ENCODE measurements at regions not wholly inside any gene's neighbourhood (a gene's known extent, or its start where the extent isn't known, plus 50 kb on each side); places are given as distances from the start of the nearest gene placed in this dataset.

GRCh38 chr5:91684625-91685024, 301.5 kb upstream of the ARRDC3 start:
- intact Hi-C loops (cut with DNase I, micrococcal nuclease), result no loop called here

GRCh38 chr5:91670563-91670962, 287.4 kb upstream of the ARRDC3 start:
- CTCF ChIA-PET, result no interaction called here
- H3K4me1 Mint-ChIP-seq, result no peaks in the 10 kb centered on the region
- H3K36me3 Mint-ChIP-seq (ENCODE audit: low read depth), result no peaks in the 10 kb centered on the region
- no peaks in the 10 kb centered on the region for H3K9me3 Mint-ChIP-seq (ENCODE audit: low read depth)
- DNase-seq, result no peak
- intact Hi-C loops (cut with DNase I, micrococcal nuclease), result no loop called here
- ATAC-seq, result no peak
- no peaks in the 10 kb centered on the region for H3K27me3 Mint-ChIP-seq
- H3K4me3 Mint-ChIP-seq, result no peak overlapping the region
- POLR2A ChIA-PET, result no interaction called here
- no peak overlapping the region for H3K27ac Mint-ChIP-seq

More at GRCh38 chr5:91684625-91685024, 301.5 kb upstream of the ARRDC3 start:
- Mint-ChIP-seq H3K9me3 (ENCODE audit: low read depth) (no peaks in the 10 kb centered on the region), H3K36me3 (ENCODE audit: low read depth) (no peaks in the 10 kb centered on the region), H3K4me1 (no peaks in the 10 kb centered on the region), H3K27ac (no peak overlapping the region), H3K27me3 (no peaks in the 10 kb centered on the region), H3K4me3 (no peak overlapping the region)
- ChIA-PET CTCF (interaction anchor here (0.6 to 0.8 kb wide), 2 partner anchors 42 to 1295 kb away, joined by 3 read pairs; no protein-coding TSS in a partner anchor), POLR2A (no interaction called here)
- DNase-seq (no peak), ATAC-seq (no peak)

- Mint-ChIP-seq H3K27ac (no peak overlapping the region), H3K36me3 (ENCODE audit: low read depth) (no peaks in the 10 kb centered on the region), H3K4me3 (no peak overlapping the region), H3K9me3 (ENCODE audit: low read depth) (no peaks in the 10 kb centered on the region), H3K4me1 (no peaks in the 10 kb centered on the region), H3K27me3 (no peaks in the 10 kb centered on the region)
- intact Hi-C loops (cut with DNase I, micrococcal nuclease), result no loop called here
- ChIA-PET POLR2A (no interaction called here), CTCF (no interaction called here)
- ATAC-seq, result no peak
- no peak for DNase-seq
Measured at GRCh38 chr5:91670122-91670521, 287.0 kb upstream of the ARRDC3 start.

GRCh38 chr5:91668261-91668660, 285.1 kb upstream of the ARRDC3 start:
- Mint-ChIP-seq H3K27ac (no peak overlapping the region), H3K4me1 (no peaks in the 10 kb centered on the region), H3K27me3 (no peaks in the 10 kb centered on the region), H3K9me3 (ENCODE audit: low read depth) (no peaks in the 10 kb centered on the region), H3K4me3 (no peak overlapping the region), H3K36me3 (ENCODE audit: low read depth) (no peaks in the 10 kb centered on the region)
- DNase-seq (no peak), ATAC-seq (no peak)
- intact Hi-C loops (cut with DNase I, micrococcal nuclease), result no loop called here
- ChIA-PET POLR2A (no interaction called here), CTCF (no interaction called here)

- intact Hi-C loops (cut with DNase I, micrococcal nuclease), result no loop called here
- no peak overlapping the region for H3K4me3 Mint-ChIP-seq
- ATAC-seq, result no peak
- H3K27me3 Mint-ChIP-seq, result peaks cover 4% of the 10 kb centered on the region
- CTCF ChIA-PET, result interaction anchor here (6.5 kb wide), 1 partner anchor 10 kb away, joined by 28 read pairs; no protein-coding TSS in a partner anchor
- POLR2A ChIA-PET, result no interaction called here
- peaks cover 25% of the 10 kb centered on the region for H3K9me3 Mint-ChIP-seq (ENCODE audit: low read depth)
- no peaks in the 10 kb centered on the region for H3K36me3 Mint-ChIP-seq (ENCODE audit: low read depth)
- no peaks in the 10 kb centered on the region for H3K4me1 Mint-ChIP-seq
- H3K27ac Mint-ChIP-seq, result no peak overlapping the region
- DNase-seq, result no peak
Measured at GRCh38 chr5:91652678-91653077, 269.6 kb upstream of the ARRDC3 start.

GRCh38 chr5:91651704-91652103, 268.6 kb upstream of the ARRDC3 start:
- no peaks in the 10 kb centered on the region for H3K36me3 Mint-ChIP-seq (ENCODE audit: low read depth)
- peaks cover 4% of the 10 kb centered on the region for H3K27me3 Mint-ChIP-seq
- POLR2A ChIA-PET, result no interaction called here

GRCh38 chr5:91645347-91645746, 262.2 kb upstream of the ARRDC3 start:
- intact Hi-C loops (cut with DNase I, micrococcal nuclease), result no loop called here
- Mint-ChIP-seq H3K9me3 (ENCODE audit: low read depth) (no peaks in the 10 kb centered on the region), H3K27ac (no peak overlapping the region), H3K4me1 (no peaks in the 10 kb centered on the region), H3K36me3 (ENCODE audit: low read depth) (no peaks in the 10 kb centered on the region), H3K27me3 (peaks cover 4% of the 10 kb centered on the region), H3K4me3 (no peak overlapping the region)
- CTCF ChIA-PET, result interaction anchor here (0.7 kb wide), 1 partner anchor 1120 kb away, joined by 3 read pairs; no protein-coding TSS in a partner anchor
- POLR2A ChIA-PET, result no interaction called here
- DNase-seq, result no peak
- no peak for ATAC-seq

More at GRCh38 chr5:91651704-91652103, 268.6 kb upstream of the ARRDC3 start:
- ATAC-seq (no peak), DNase-seq (no peak)
- intact Hi-C loops (cut with DNase I, micrococcal nuclease), result no loop called here
- no peak overlapping the region for H3K27ac Mint-ChIP-seq
- H3K4me1 Mint-ChIP-seq, result no peaks in the 10 kb centered on the region
- peaks cover 18% of the 10 kb centered on the region for H3K9me3 Mint-ChIP-seq (ENCODE audit: low read depth)
- CTCF ChIA-PET, result interaction anchor here (6.5 kb wide), 1 partner anchor 9 kb away, joined by 28 read pairs; no protein-coding TSS in a partner anchor
- no peak overlapping the region for H3K4me3 Mint-ChIP-seq

- CTCF ChIA-PET, result interaction anchor here (3.4 kb wide), 1 partner anchor 9 kb away, joined by 28 read pairs; no protein-coding TSS in a partner anchor
- no peak overlapping the region for H3K27ac Mint-ChIP-seq
- intact Hi-C loops (cut with DNase I, micrococcal nuclease), result no loop called here
- DNase-seq (no peak), ATAC-seq (no peak)
- no peaks in the 10 kb centered on the region for H3K27me3 Mint-ChIP-seq
- no peaks in the 10 kb centered on the region for H3K4me1 Mint-ChIP-seq
- no peaks in the 10 kb centered on the region for H3K36me3 Mint-ChIP-seq (ENCODE audit: low read depth)
- no peak overlapping the region for H3K4me3 Mint-ChIP-seq
- H3K9me3 Mint-ChIP-seq (ENCODE audit: low read depth), result no peaks in the 10 kb centered on the region
- POLR2A ChIA-PET, result no interaction called here
Measured at GRCh38 chr5:91643797-91644196, 260.7 kb upstream of the ARRDC3 start.

GRCh38 chr5:91642581-91642980, 259.5 kb upstream of the ARRDC3 start:
- intact Hi-C loops (cut with DNase I, micrococcal nuclease), result no loop called here
- DNase-seq (no peak), ATAC-seq (no peak)
- ChIA-PET POLR2A (interaction anchor here (0.6 kb wide), 1 partner anchor 236 kb away, joined by 3 read pairs; no protein-coding TSS in a partner anchor), CTCF (interaction anchor here (0.7 to 3.4 kb wide), 22 partner anchors 9 to 1059 kb away, joined by 3 to 28 read pairs (median 4); no protein-coding TSS in a partner anchor)
- Mint-ChIP-seq H3K4me1 (no peaks in the 10 kb centered on the region), H3K9me3 (ENCODE audit: low read depth) (no peaks in the 10 kb centered on the region), H3K4me3 (no peak overlapping the region), H3K36me3 (ENCODE audit: low read depth) (no peaks in the 10 kb centered on the region), H3K27me3 (no peaks in the 10 kb centered on the region), H3K27ac (no peak overlapping the region)

- Mint-ChIP-seq H3K27ac (no peak overlapping the region), H3K4me3 (no peak overlapping the region), H3K27me3 (no peaks in the 10 kb centered on the region), H3K4me1 (no peaks in the 10 kb centered on the region), H3K9me3 (ENCODE audit: low read depth) (no peaks in the 10 kb centered on the region), H3K36me3 (ENCODE audit: low read depth) (no peaks in the 10 kb centered on the region)
- intact Hi-C loops (cut with DNase I, micrococcal nuclease), result loop anchor here in 1 of 2 experiments (1.0 kb wide), 1 partner anchor 142 kb away; no protein-coding TSS in a partner anchor
- ChIA-PET CTCF (interaction anchor here (0.5 to 3.4 kb wide), 37 partner anchors 8 to 1466 kb away, joined by 3 to 28 read pairs (median 4); no protein-coding TSS in a partner anchor), POLR2A (no interaction called here)
- no peak for ATAC-seq
- DNase-seq, result no peak
Measured at GRCh38 chr5:91641730-91642350, 258.7 kb upstream of the ARRDC3 start.

GRCh38 chr5:91639744-91640143, 256.6 kb upstream of the ARRDC3 start:
- POLR2A ChIA-PET, result no interaction called here
- CTCF ChIA-PET, result interaction anchor here (1.0 kb wide), 1 partner anchor 146 kb away, joined by 3 read pairs; no protein-coding TSS in a partner anchor

GRCh38 chr5:91638010-91638409, 254.9 kb upstream of the ARRDC3 start:
- Mint-ChIP-seq H3K4me3 (no peak overlapping the region), H3K27ac (no peak overlapping the region), H3K36me3 (ENCODE audit: low read depth) (no peaks in the 10 kb centered on the region), H3K9me3 (ENCODE audit: low read depth) (no peaks in the 10 kb centered on the region), H3K27me3 (no peaks in the 10 kb centered on the region), H3K4me1 (no peaks in the 10 kb centered on the region)
- ChIA-PET CTCF (interaction anchor here (0.7 kb wide), 1 partner anchor 26 kb away, joined by 3 read pairs; no protein-coding TSS in a partner anchor), POLR2A (no interaction called here)
- DNase-seq (no peak), ATAC-seq (no peak)
- intact Hi-C loops (cut with DNase I, micrococcal nuclease), result loop anchor here in 1 of 2 experiments (10.0 kb wide), 1 partner anchor 133 kb away; no protein-coding TSS in a partner anchor

More at GRCh38 chr5:91639744-91640143, 256.6 kb upstream of the ARRDC3 start:
- Mint-ChIP-seq H3K27me3 (no peaks in the 10 kb centered on the region), H3K27ac (no peak overlapping the region), H3K4me1 (no peaks in the 10 kb centered on the region), H3K4me3 (no peak overlapping the region), H3K36me3 (ENCODE audit: low read depth) (no peaks in the 10 kb centered on the region), H3K9me3 (ENCODE audit: low read depth) (no peaks in the 10 kb centered on the region)
- DNase-seq (no peak), ATAC-seq (no peak)
- intact Hi-C loops (cut with DNase I, micrococcal nuclease), result loop anchor here in 1 of 2 experiments (10.0 kb wide), 1 partner anchor 135 kb away; no protein-coding TSS in a partner anchor

Data from activated CD4-positive, alpha-beta T cell treated with anti-CD3 and anti-CD28 coated beads for 36 hours (primary cell).